Karpas-422 (cell line): ENCODE measurements at regions not wholly inside any gene's neighbourhood (a gene's known extent, or its start where the extent isn't known, plus 50 kb on each side); places are given as distances from the start of the nearest gene placed in this dataset.

Source experiments
- DNase-seq: peaks from one replicate; pipeline ENCODE4 v3.0.0-alpha.2; 2015
- H2AFZ ChIP-seq: fragments of 200-600 bp; sonication (generic); 2 replicates; pipeline ENCODE4 v1.6.1; 2014; ENCODE audit warnings: antibody characterized with exemption, low read length, mixed read lengths
- H3K27ac ChIP-seq: fragments of 200-600 bp; sonication (generic); 2 replicates; pipeline ENCODE4 v1.5.1; 2014; ENCODE audit warnings: mild to moderate bottlenecking, low read length, moderate library complexity
- H3K27me3 ChIP-seq: fragments of 200-600 bp; sonication (generic); 2 replicates; pipeline ENCODE4 v1.6.1; 2014; ENCODE audit warnings: low read length, mixed read lengths
- H3K36me3 ChIP-seq: fragments of 200-600 bp; sonication (generic); 2 replicates; pipeline ENCODE4 v1.6.1; 2014; ENCODE audit warnings: low read length, mixed read lengths; ENCODE audit not compliant: insufficient read depth
- H3K4me1 ChIP-seq: fragments of 200-600 bp; sonication (generic); 2 replicates; pipeline ENCODE4 v1.6.1; 2014; ENCODE audit warnings: mild to moderate bottlenecking, low read length, mixed read lengths
- H3K4me2 ChIP-seq: fragments of 200-600 bp; sonication (generic); 2 replicates; pipeline ENCODE4 v1.6.1; 2014; ENCODE audit warnings: low read length, low read depth, mild to moderate bottlenecking; ENCODE audit not compliant: poor library complexity, severe bottlenecking
- H3K4me3 ChIP-seq: fragments of 200-600 bp; sonication (generic); 2 replicates; pipeline ENCODE4 v1.5.1; 2014; ENCODE audit warnings: mild to moderate bottlenecking, antibody characterized with exemption, low read length, mixed read lengths
- H3K79me2 ChIP-seq: fragments of 200-600 bp; sonication (generic); 2 replicates; pipeline ENCODE4 v1.6.1; 2014; ENCODE audit warnings: mild to moderate bottlenecking, low read length, mixed read lengths
- H3K9ac ChIP-seq: fragments of 200-600 bp; sonication (generic); 2 replicates; pipeline ENCODE4 v1.6.0; 2014; ENCODE audit warnings: low read length
- H3K9me2 ChIP-seq: fragments of 200-600 bp; sonication (generic), shearing (Covaris generic); replicated peaks from 2 replicates; pipeline ENCODE4 v1.6.0; 2014; ENCODE audit warnings: mild to moderate bottlenecking, low read length, moderate library complexity; ENCODE audit not compliant: insufficient read depth
- H3K9me3 ChIP-seq: fragments of 300-700, 200-600 bp; sonication (generic); 2 replicates; pipeline ENCODE4 v1.6.1; 2014; ENCODE audit warnings: low read length, mixed read lengths
- H4K20me1 ChIP-seq: fragments of 200-600 bp; sonication (generic); 2 replicates; pipeline ENCODE4 v1.6.1; 2014; ENCODE audit warnings: mild to moderate bottlenecking, antibody characterized with exemption, low read length, low read depth; ENCODE audit not compliant: insufficient read depth

GRCh38 chr18:44602380-44602779 lies 78.3 kb upstream of the SETBP1 start:
- no peak overlapping the region for H3K4me3 ChIP-seq
- H3K9me3 ChIP-seq: no peaks in the 10 kb centered on the region
- H3K9ac ChIP-seq: no peak overlapping the region
- no peak overlapping the region for H3K4me2 ChIP-seq
- no peak overlapping the region for H2AFZ ChIP-seq
- H3K9me2 ChIP-seq: no peaks in the 10 kb centered on the region
- no peaks in the 10 kb centered on the region for H3K79me2 ChIP-seq
- no peaks in the 10 kb centered on the region for H3K4me1 ChIP-seq
- no peaks in the 10 kb centered on the region for H4K20me1 ChIP-seq
- DNase-seq: no peak
- H3K27ac ChIP-seq: no peak overlapping the region
- no peaks in the 10 kb centered on the region; the same call in 1 of the 2 replicates for H3K27me3 ChIP-seq
- no peaks in the 10 kb centered on the region for H3K36me3 ChIP-seq

GRCh38 chr18:44602845-44603244 lies 77.8 kb upstream of the SETBP1 start:
- H3K27me3 ChIP-seq: no peaks in the 10 kb centered on the region
- H3K36me3 ChIP-seq: no peaks in the 10 kb centered on the region
- H3K79me2 ChIP-seq: no peaks in the 10 kb centered on the region
- no peak for DNase-seq
- no peaks in the 10 kb centered on the region for H3K9me3 ChIP-seq
- H3K9me2 ChIP-seq: no peaks in the 10 kb centered on the region; the same call in 1 of the 2 replicates
- no peak overlapping the region for H2AFZ ChIP-seq
- H3K9ac ChIP-seq: no peak overlapping the region
- no peaks in the 10 kb centered on the region for H4K20me1 ChIP-seq
- no peak overlapping the region for H3K4me3 ChIP-seq
- no peaks in the 10 kb centered on the region for H3K4me1 ChIP-seq
- no peak overlapping the region for H3K27ac ChIP-seq
- H3K4me2 ChIP-seq: no peak overlapping the region

DNA sequence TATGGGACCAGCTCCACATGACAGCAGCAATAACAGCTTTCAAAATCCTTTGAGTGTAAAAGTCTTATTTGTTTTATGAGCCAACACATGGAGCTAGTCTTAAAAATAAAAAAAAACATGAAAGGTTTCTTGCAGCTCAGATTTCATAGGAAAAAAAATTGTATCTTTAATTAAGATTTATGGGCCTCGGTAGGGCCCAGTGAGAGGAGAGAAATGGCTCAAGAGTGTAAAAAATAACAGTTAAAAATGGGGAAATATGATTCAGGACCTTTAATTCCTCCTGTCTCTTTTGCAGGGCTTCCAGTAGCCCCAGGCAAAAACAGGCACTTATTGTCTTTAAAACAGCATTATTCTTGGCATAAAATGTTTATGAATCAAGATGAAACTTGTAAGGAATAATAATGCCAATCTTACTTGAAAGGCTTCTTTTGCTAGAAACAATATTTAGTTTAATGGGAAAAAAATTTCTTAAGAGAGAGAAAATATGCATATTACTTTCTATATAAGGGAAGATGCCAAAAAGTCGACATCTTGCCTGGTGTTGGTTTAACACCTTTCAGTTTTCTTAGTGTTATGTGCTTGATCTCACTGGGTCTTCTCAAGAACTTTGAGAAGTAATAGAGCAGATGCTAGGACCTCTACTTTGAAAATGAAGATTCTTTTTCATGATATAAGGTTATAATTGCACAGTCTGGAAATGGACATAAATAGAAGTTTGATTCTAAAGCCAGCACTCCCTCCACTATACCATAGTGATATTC lies 71.3 kb upstream of the SETBP1 start:
- H3K36me3 ChIP-seq: no peaks in the 10 kb centered on the region
- no peak overlapping the region for H3K27ac ChIP-seq
- H3K4me3 ChIP-seq: no peak overlapping the region
- no peak overlapping the region for H3K4me2 ChIP-seq
- no peaks in the 10 kb centered on the region for H4K20me1 ChIP-seq
- H3K9me2 ChIP-seq: no peaks in the 10 kb centered on the region; the same call in 1 of the 2 replicates
- H2AFZ ChIP-seq: no peak overlapping the region
- H3K9ac ChIP-seq: no peak overlapping the region
- H3K4me1 ChIP-seq: no peaks in the 10 kb centered on the region
- no peak for DNase-seq
- no peaks in the 10 kb centered on the region for H3K9me3 ChIP-seq
- no peaks in the 10 kb centered on the region for H3K27me3 ChIP-seq
- no peaks in the 10 kb centered on the region for H3K79me2 ChIP-seq

DNA sequence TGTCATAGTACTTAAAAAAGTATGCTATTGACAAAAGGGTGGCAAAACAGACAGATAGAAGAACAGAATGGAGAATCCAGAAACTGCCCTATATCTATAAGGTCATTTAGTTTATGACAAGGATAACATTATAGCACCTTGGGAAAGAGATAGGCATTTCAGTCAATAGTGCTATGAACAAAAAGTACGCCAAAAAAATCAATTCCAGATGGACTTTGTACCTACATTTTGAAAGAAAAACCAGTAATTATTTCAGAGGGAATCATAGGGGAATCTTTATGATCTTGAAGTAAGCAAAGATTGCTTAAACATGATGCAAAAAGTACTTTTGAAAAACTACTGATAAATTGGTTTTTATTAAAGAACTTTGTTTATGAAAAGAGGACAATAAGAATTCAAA lies 59.9 kb upstream of the SETBP1 start:
- Histone ChIP-seq H3K9me2 (no peaks in the 10 kb centered on the region), H2AFZ (no peak overlapping the region), H3K4me1 (no peaks in the 10 kb centered on the region), H3K36me3 (no peaks in the 10 kb centered on the region), H3K79me2 (no peaks in the 10 kb centered on the region), H3K9me3 (no peaks in the 10 kb centered on the region), H3K4me3 (no peak overlapping the region), H3K27me3 (no peaks in the 10 kb centered on the region), H3K27ac (no peak overlapping the region), H4K20me1 (no peaks in the 10 kb centered on the region), H3K4me2 (no peak overlapping the region), H3K9ac (no peak overlapping the region)
- no peak for DNase-seq

DNA sequence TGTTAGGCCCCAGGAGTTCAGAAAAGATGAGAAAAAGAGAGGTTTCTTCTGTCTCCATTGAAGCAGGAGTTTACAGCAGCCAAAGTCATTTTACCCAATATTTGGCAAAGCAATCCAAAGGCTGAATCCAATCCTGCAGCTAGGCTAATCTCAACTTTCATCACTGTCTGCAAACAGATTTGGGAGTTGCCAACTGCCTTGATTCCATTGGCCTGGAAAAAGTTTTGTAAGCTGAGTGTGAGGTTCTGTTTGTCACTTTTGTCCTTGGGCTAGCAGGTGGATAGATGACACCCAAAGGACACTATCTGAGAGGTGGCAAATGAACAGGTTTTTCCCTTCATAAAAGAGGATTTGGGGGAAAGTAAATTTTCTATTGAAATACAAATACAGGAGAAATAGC lies 56.6 kb upstream of the SETBP1 start:
- Histone ChIP-seq H3K4me3 (no peak overlapping the region), H3K4me1 (no peaks in the 10 kb centered on the region), H3K9me2 (no peaks in the 10 kb centered on the region), H3K9ac (no peak overlapping the region), H4K20me1 (no peaks in the 10 kb centered on the region), H3K79me2 (no peaks in the 10 kb centered on the region), H3K27ac (no peak overlapping the region), H3K27me3 (no peaks in the 10 kb centered on the region), H2AFZ (no peak overlapping the region), H3K36me3 (no peaks in the 10 kb centered on the region), H3K9me3 (no peaks in the 10 kb centered on the region), H3K4me2 (no peak overlapping the region)
- no peak for DNase-seq

DNA sequence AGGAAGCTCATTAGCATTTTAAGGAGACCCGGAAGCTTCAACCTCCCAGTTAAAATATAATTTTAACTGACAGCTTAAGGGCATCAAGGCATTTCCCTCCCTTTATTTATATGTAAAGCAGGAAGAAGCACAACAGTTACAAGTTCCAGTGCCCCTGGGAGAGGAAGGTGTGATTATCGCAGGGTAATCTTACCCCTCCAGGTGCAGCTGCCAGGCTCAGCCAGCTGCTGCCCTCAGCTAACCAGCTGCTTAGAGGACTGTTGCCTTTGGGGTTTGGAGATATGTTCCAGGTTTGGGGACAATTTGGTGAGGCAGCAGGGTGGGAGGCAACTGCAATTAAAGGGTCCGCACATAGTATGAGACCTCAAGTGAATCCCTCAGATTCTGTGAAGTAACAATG lies 55.3 kb upstream of the SETBP1 start:
- Histone ChIP-seq H3K9me3 (no peaks in the 10 kb centered on the region), H3K79me2 (no peaks in the 10 kb centered on the region), H2AFZ (no peak overlapping the region), H3K27me3 (no peaks in the 10 kb centered on the region), H3K9ac (no peak overlapping the region), H3K4me2 (no peak overlapping the region), H3K9me2 (no peaks in the 10 kb centered on the region), H3K4me1 (no peaks in the 10 kb centered on the region), H4K20me1 (no peaks in the 10 kb centered on the region), H3K36me3 (no peaks in the 10 kb centered on the region), H3K27ac (no peak overlapping the region), H3K4me3 (no peak overlapping the region)
- DNase-seq: no peak

GRCh38 chr18:44626236-44626635 lies 54.5 kb upstream of the SETBP1 start:
- no peak overlapping the region for H3K27ac ChIP-seq
- no peaks in the 10 kb centered on the region; the same call in 1 of the 2 replicates for H3K9me2 ChIP-seq
- no peaks in the 10 kb centered on the region for H3K27me3 ChIP-seq
- H3K9me3 ChIP-seq: no peaks in the 10 kb centered on the region
- H3K4me3 ChIP-seq: no peak overlapping the region
- H3K36me3 ChIP-seq: no peaks in the 10 kb centered on the region
- H3K4me1 ChIP-seq: no peaks in the 10 kb centered on the region
- H3K9ac ChIP-seq: no peak overlapping the region
- no peaks in the 10 kb centered on the region for H3K79me2 ChIP-seq
- no peak for DNase-seq
- H3K4me2 ChIP-seq: no peak overlapping the region
- H4K20me1 ChIP-seq: no peaks in the 10 kb centered on the region
- no peak overlapping the region for H2AFZ ChIP-seq

- Histone ChIP-seq H3K9me2 (no peaks in the 10 kb centered on the region; the same call in 1 of the 2 replicates), H3K4me1 (no peaks in the 10 kb centered on the region), H3K27ac (no peak overlapping the region), H3K9ac (no peak overlapping the region), H3K27me3 (no peaks in the 10 kb centered on the region), H3K36me3 (no peaks in the 10 kb centered on the region), H2AFZ (no peak overlapping the region), H4K20me1 (no peaks in the 10 kb centered on the region), H3K9me3 (no peaks in the 10 kb centered on the region), H3K4me2 (no peak overlapping the region), H3K79me2 (no peaks in the 10 kb centered on the region), H3K4me3 (no peak overlapping the region)
- no peak for DNase-seq
These were observed 53.9 kb upstream of the SETBP1 start for GRCh38 chr18:44626807-44627206.
